CD8-positive, alpha-beta memory T cell (primary cell): ENCODE measurements at regions not wholly inside any gene's neighbourhood (a gene's known extent, or its start where the extent isn't known, plus 50 kb on each side); places are given as distances from the start of the nearest gene placed in this dataset.

Source experiments
- CTCF ChIA-PET: fragments of 350-600 bp; sonication (Branson Sonifier 250); formaldehyde crosslinking; loops from one replicate; lab custom pipeline; 2021; ENCODE audit warnings: antibody characterized with exemption; lab: Charles Lee
- POLR2A ChIA-PET: fragments of 350-600 bp; sonication (Branson Sonifier 250); formaldehyde crosslinking; loops from one replicate; lab custom pipeline; 2021; ENCODE audit warnings: antibody characterized with exemption; lab: Charles Lee
- DNase-seq, 5 donors: peaks; one replicate each; pipeline versions ENCODE4 v3.0.0 to v3.0.0-alpha.2; 2020 to 2022; ENCODE audit warnings: mixed read lengths in 1 of 5
- H3K27ac ChIP-seq: one replicate; pipeline ENCODE4 v1.7.0; 2013; ENCODE audit warnings: low read depth, mild to moderate bottlenecking, low read length, moderate library complexity
- H3K27me3 ChIP-seq: 2 replicates; pipeline ENCODE4 v1.7.0; 2013; ENCODE audit warnings: low read length, mild to moderate bottlenecking; ENCODE audit not compliant: insufficient read depth, poor library complexity, severe bottlenecking
- H3K36me3 ChIP-seq: 2 replicates; pipeline ENCODE4 v1.7.0; 2013; ENCODE audit warnings: mild to moderate bottlenecking, low read length, moderate library complexity; ENCODE audit not compliant: insufficient read depth
- H3K4me1 ChIP-seq: 2 replicates; pipeline ENCODE4 v1.7.0; 2013; ENCODE audit warnings: mild to moderate bottlenecking, low read length, moderate library complexity; ENCODE audit not compliant: insufficient read depth
- H3K4me3 ChIP-seq: 2 replicates; pipeline ENCODE4 v1.7.0; 2013; ENCODE audit warnings: mild to moderate bottlenecking, low read length
- H3K9me3 ChIP-seq: 2 replicates; pipeline ENCODE4 v1.7.0; 2013; ENCODE audit warnings: mild to moderate bottlenecking, low read length
- H3K27ac Mint-ChIP-seq, 8 donors: one replicate each; pipeline ENCODE4 v1.8.0; 2020 to 2021; ENCODE audit warnings: mixed read lengths in 8 of 8, mild to moderate bottlenecking in 6 of 8, inconsistent platforms in 3 of 8, moderate library complexity in 3 of 8
- H3K27me3 Mint-ChIP-seq, 2 donors: one replicate each; pipeline ENCODE4 v1.8.0; 2020 to 2021; ENCODE audit warnings: mixed read lengths in 2 of 2, mild to moderate bottlenecking in 1 of 2, moderate library complexity in 1 of 2
- H3K36me3 Mint-ChIP-seq, 3 donors: one replicate each; pipeline ENCODE4 v1.8.0; 2020 to 2021; ENCODE audit warnings: mixed read lengths in 3 of 3, inconsistent platforms in 1 of 3, mild to moderate bottlenecking in 1 of 3
- H3K4me1 Mint-ChIP-seq, 3 donors: one replicate each; pipeline ENCODE4 v1.8.0; 2020 to 2021; ENCODE audit warnings: mixed read lengths in 3 of 3, inconsistent platforms in 1 of 3, mild to moderate bottlenecking in 1 of 3
- H3K4me3 Mint-ChIP-seq, 7 donors: one replicate each; pipeline ENCODE4 v1.8.0; 2020 to 2021; ENCODE audit warnings: mixed read lengths in 7 of 7, mild to moderate bottlenecking in 6 of 7, moderate library complexity in 4 of 7, inconsistent platforms in 2 of 7
- H3K9me3 Mint-ChIP-seq, 5 donors: one replicate each; pipeline ENCODE4 v1.8.0; 2020 to 2022; ENCODE audit warnings: mixed read lengths in 5 of 5, mild to moderate bottlenecking in 3 of 5, moderate library complexity in 2 of 5, inconsistent platforms in 1 of 5

- H3K9me3 ChIP-seq: no peaks in the 10 kb centered on the region
- H3K9me3 Mint-ChIP-seq: peaks cover 0 to 4% (median 0%) of the 10 kb centered on the region in 5 donors
- H3K27ac ChIP-seq: no peak overlapping the region
- H3K27me3 Mint-ChIP-seq: peaks cover 0 to 5% of the 10 kb centered on the region in 2 donors
- H3K4me3 ChIP-seq: no peak overlapping the region
- no peak for DNase-seq
- H3K4me1 Mint-ChIP-seq: no peaks in the 10 kb centered on the region
- H3K36me3 ChIP-seq: no peaks in the 10 kb centered on the region
- ChIA-PET CTCF (no interaction called here), POLR2A (no interaction called here)
- H3K27me3 ChIP-seq: no peaks in the 10 kb centered on the region
- no peaks in the 10 kb centered on the region for H3K36me3 Mint-ChIP-seq
- H3K4me3 Mint-ChIP-seq: no peak overlapping the region
- no peaks in the 10 kb centered on the region for H3K4me1 ChIP-seq
- H3K27ac Mint-ChIP-seq: no peak overlapping the region
These were observed 585.6 kb downstream of the PLPP3 start for GRCh38 chr1:55993646-55994318.

GRCh38 chr1:55990007-55990406 is 589.4 kb downstream of the PLPP3 start:
- POLR2A ChIA-PET: no interaction called here
- Histone ChIP-seq H3K36me3 (no peaks in the 10 kb centered on the region), H3K4me3 (no peak overlapping the region), H3K4me1 (no peaks in the 10 kb centered on the region), H3K27me3 (no peaks in the 10 kb centered on the region), H3K27ac (no peak overlapping the region), H3K9me3 (no peaks in the 10 kb centered on the region)
- no peak for DNase-seq
- CTCF ChIA-PET: no interaction called here
- Mint-ChIP-seq H3K27me3 (peaks cover 0 to 2% of the 10 kb centered on the region in 2 donors), H3K27ac (no peak overlapping the region), H3K4me3 (no peak overlapping the region), H3K36me3 (no peaks in the 10 kb centered on the region), H3K9me3 (peaks cover 0 to 2% (median 0%) of the 10 kb centered on the region in 5 donors), H3K4me1 (no peaks in the 10 kb centered on the region)

GRCh38 chr1:55988963-55989452 is 590.4 kb downstream of the PLPP3 start:
- no peak overlapping the region for H3K27ac ChIP-seq
- Mint-ChIP-seq H3K36me3 (no peaks in the 10 kb centered on the region), H3K9me3 (no peaks in the 10 kb centered on the region), H3K27ac (no peak overlapping the region), H3K4me1 (no peaks in the 10 kb centered on the region), H3K4me3 (no peak overlapping the region), H3K27me3 (peaks cover 0 to 2% of the 10 kb centered on the region in 2 donors)
- POLR2A ChIA-PET: no interaction called here
- H3K27me3 ChIP-seq: no peaks in the 10 kb centered on the region
- DNase-seq: no peak
- no peaks in the 10 kb centered on the region for H3K36me3 ChIP-seq
- H3K4me3 ChIP-seq: no peak overlapping the region
- CTCF ChIA-PET: no interaction called here
- no peaks in the 10 kb centered on the region for H3K4me1 ChIP-seq
- H3K9me3 ChIP-seq: no peaks in the 10 kb centered on the region

DNA sequence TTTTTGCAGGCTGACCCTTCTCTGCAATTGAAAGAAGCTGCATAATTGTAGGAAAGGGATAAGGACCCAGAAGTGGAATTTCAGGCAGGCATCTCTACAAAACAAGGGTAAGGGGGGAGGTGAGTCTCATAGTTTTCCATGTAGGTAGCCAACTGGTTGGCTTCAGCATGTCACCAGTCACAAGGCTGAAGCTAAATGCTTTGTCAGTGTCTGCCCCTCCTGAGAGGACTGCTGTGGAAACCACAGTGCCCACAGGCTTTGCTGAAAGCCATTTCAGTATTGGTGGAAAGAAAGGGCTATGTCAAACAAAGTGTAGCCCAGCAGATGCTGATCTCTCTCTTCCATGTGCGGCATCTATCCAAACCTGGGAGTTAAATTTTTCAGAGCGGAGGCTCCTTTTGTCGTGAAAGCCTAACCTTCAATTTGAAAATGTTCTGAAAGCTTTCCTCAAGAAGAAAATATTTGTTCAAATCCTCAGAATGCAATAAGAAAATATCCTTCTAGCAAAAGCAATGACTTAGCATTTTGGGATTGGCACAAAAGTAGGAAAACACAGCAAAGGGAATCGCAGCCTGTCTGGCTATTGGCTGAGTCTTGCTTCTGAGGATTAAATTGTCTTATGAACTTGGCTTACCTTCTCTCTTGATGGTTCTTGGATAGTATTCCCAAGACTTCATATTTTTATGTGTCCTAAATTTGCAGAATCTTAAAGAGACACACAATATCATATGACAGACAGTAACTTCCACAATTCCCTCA is 591.7 kb downstream of the PLPP3 start:
- Mint-ChIP-seq H3K9me3 (no peaks in the 10 kb centered on the region), H3K27ac (no peak overlapping the region), H3K4me1 (no peaks in the 10 kb centered on the region), H3K36me3 (no peaks in the 10 kb centered on the region), H3K27me3 (peaks cover 0 to 2% of the 10 kb centered on the region in 2 donors), H3K4me3 (no peak overlapping the region)
- POLR2A ChIA-PET: no interaction called here
- DNase-seq: no peak
- H3K9me3 ChIP-seq: no peaks in the 10 kb centered on the region
- no peaks in the 10 kb centered on the region for H3K27me3 ChIP-seq
- H3K4me1 ChIP-seq: no peaks in the 10 kb centered on the region
- CTCF ChIA-PET: no interaction called here
- H3K36me3 ChIP-seq: no peaks in the 10 kb centered on the region
- no peak overlapping the region for H3K27ac ChIP-seq
- no peak overlapping the region for H3K4me3 ChIP-seq

DNA sequence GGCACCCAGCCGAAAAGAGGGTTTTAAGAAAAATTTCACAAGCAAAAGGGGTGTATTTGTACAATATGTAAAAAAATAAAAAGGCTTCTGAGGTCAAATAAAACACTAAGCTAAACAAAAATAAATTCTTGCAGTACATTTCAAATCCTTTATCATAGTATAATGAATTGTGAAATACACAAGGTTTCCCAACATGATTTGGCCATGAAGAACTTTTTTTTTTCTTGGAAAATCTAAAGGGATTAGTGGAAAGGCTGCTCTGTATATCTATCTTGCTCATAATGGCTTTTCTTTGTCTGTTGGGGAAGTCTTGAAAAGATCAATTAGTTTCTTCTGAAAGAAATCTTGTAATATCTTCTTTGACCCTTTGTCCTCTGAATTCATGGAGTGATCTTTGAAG is 593.4 kb downstream of the PLPP3 start:
- Histone ChIP-seq H3K36me3 (no peaks in the 10 kb centered on the region), H3K9me3 (no peaks in the 10 kb centered on the region), H3K27ac (no peak overlapping the region), H3K4me1 (no peaks in the 10 kb centered on the region), H3K27me3 (no peaks in the 10 kb centered on the region), H3K4me3 (no peak overlapping the region)
- POLR2A ChIA-PET: no interaction called here
- CTCF ChIA-PET: no interaction called here
- Mint-ChIP-seq H3K27ac (no peak overlapping the region), H3K36me3 (no peaks in the 10 kb centered on the region), H3K27me3 (no peaks in the 10 kb centered on the region), H3K9me3 (no peaks in the 10 kb centered on the region), H3K4me1 (no peaks in the 10 kb centered on the region), H3K4me3 (no peak overlapping the region)
- DNase-seq: no peak

GRCh38 chr1:55981010-55981650 is 598.2 kb downstream of the PLPP3 start:
- CTCF ChIA-PET: no interaction called here
- no peak for DNase-seq
- no peaks in the 10 kb centered on the region for H3K9me3 ChIP-seq
- H3K27ac Mint-ChIP-seq: no peak overlapping the region
- H3K4me3 ChIP-seq: no peak overlapping the region
- no peak overlapping the region for H3K4me3 Mint-ChIP-seq
- no peak overlapping the region for H3K27ac ChIP-seq
- peaks cover 0 to 13% (median 3%) of the 10 kb centered on the region in 5 donors for H3K9me3 Mint-ChIP-seq
- H3K4me1 Mint-ChIP-seq: no peaks in the 10 kb centered on the region
- no peaks in the 10 kb centered on the region for H3K4me1 ChIP-seq
- no peaks in the 10 kb centered on the region for H3K36me3 Mint-ChIP-seq
- peaks cover 0 to 3% of the 10 kb centered on the region in 2 donors for H3K27me3 Mint-ChIP-seq
- POLR2A ChIA-PET: no interaction called here
- H3K36me3 ChIP-seq: no peaks in the 10 kb centered on the region
- no peaks in the 10 kb centered on the region for H3K27me3 ChIP-seq

DNA sequence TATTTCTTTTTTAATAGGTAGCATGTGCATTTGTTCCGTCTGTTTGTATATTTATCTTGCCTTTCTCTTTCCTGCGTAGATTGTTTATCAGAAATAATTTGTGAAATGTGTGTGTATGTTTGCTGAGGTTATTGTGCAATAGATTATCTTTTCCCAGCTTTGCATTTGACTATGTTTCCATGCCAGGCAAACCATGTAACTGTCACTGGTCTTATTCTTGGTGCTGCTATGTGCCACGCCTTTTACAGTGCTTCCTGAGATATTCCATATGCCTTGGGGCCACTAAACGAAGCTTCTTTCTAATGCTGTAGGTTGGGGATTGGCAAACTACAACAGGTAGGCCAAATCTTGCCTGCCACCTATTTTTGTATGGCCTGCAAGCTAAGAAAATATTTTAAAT is 598.8 kb downstream of the PLPP3 start:
- Histone ChIP-seq H3K9me3 (no peaks in the 10 kb centered on the region), H3K27ac (no peak overlapping the region), H3K4me3 (no peak overlapping the region), H3K4me1 (no peaks in the 10 kb centered on the region), H3K27me3 (no peaks in the 10 kb centered on the region), H3K36me3 (no peaks in the 10 kb centered on the region)
- no peak for DNase-seq
- H3K4me1 Mint-ChIP-seq: no peaks in the 10 kb centered on the region
- H3K36me3 Mint-ChIP-seq: no peaks in the 10 kb centered on the region
- H3K27ac Mint-ChIP-seq: no peak overlapping the region
- H3K4me3 Mint-ChIP-seq: no peak overlapping the region
- POLR2A ChIA-PET: no interaction called here
- H3K9me3 Mint-ChIP-seq: peaks cover 0 to 13% (median 3%) of the 10 kb centered on the region in 5 donors
- CTCF ChIA-PET: no interaction called here
- H3K27me3 Mint-ChIP-seq: peaks cover 0 to 3% of the 10 kb centered on the region in 2 donors
